Stimulated activated effector memory CD8-positive, alpha-beta T cell treated with anti-CD3 and anti-CD28 coated beads, Interleukin-12 subunit alpha, Interleukin-12 subunit beta, amount 100 ng/mL, for 72 hours (primary cell): ENCODE measurements at regions not wholly inside any gene's neighbourhood (a gene's known extent, or its start where the extent isn't known, plus 50 kb on each side); places are given as distances from the start of the nearest gene placed in this dataset.
A peak's percentile ranks its signal among the peaks of the same experiment; 100 is the strongest.

Source experiments
- ATAC-seq: fragments of 150-1000 bp; cut with Tn5 transposase; 2 replicates; pipeline ENCODE4 v1.10.0; 2021
- DNase-seq, 2 donors: peaks; one replicate each; pipeline ENCODE4 v3.0.0; 2021 to 2022; ENCODE audit warnings: low spot score in 2 of 2
- H3K27ac Mint-ChIP-seq: one replicate; pipeline ENCODE4 v1.8.0; 2022; ENCODE audit warnings: mild to moderate bottlenecking, mixed read lengths
- H3K36me3 Mint-ChIP-seq: one replicate; pipeline ENCODE4 v1.8.0; 2022; ENCODE audit warnings: mild to moderate bottlenecking, mixed read lengths
- H3K4me1 Mint-ChIP-seq: one replicate; pipeline ENCODE4 v1.8.0; 2022; ENCODE audit warnings: mixed read lengths
- H3K4me3 Mint-ChIP-seq: one replicate; pipeline ENCODE4 v1.8.0; 2022; ENCODE audit warnings: mild to moderate bottlenecking, mixed read lengths
- H3K9me3 Mint-ChIP-seq: one replicate; pipeline ENCODE4 v1.8.0; 2022; ENCODE audit warnings: mixed read lengths

GRCh38 chr1:59054172-59054571 lies 242.7 kb upstream of the FGGY start:
- Mint-ChIP-seq H3K9me3 (no peaks in the 10 kb centered on the region), H3K4me1 (peaks cover 9% of the 10 kb centered on the region), H3K27ac (no peak overlapping the region), H3K4me3 (no peak overlapping the region), H3K36me3 (no peaks in the 10 kb centered on the region)
- DNase-seq: no peak
- ATAC-seq: no peak

DNA sequence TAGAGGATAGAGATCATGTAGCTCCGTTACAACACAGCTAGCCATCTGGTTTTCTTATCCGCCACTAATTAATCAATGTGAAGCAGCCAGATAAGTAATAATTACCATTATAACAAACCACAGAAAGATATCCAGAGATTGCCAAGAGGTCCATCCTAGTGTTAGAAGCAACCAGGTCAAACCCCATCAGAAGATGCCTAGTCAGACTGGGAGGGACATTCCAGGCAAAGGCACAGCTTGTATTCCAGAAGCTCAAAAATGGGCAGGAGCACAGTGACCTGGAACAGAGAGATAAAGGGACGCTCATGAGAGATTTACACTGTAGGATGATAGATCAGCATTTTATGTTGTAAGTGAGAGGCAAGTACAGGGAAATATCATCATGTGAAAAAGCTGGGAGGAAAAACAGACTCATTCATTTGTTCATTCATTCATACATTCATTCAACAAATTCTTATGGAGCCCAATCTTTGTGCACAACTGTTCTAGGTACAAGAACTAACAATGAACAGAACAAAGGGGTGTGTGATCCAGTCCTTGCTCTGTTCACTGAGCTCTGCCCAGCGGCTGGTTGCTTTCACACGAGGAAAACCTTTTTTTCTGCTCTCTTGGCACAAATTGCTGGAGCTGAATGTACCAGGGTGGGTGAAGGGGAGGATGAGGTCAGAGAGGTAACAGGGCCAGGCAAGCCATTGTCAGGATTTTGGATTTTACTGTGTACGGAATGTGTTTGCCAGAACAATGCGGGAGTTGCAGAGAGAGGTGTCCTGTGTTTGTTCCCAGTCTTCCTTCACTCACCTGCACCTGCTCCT lies 240.8 kb upstream of the FGGY start:
- ATAC-seq: no peak

DNA sequence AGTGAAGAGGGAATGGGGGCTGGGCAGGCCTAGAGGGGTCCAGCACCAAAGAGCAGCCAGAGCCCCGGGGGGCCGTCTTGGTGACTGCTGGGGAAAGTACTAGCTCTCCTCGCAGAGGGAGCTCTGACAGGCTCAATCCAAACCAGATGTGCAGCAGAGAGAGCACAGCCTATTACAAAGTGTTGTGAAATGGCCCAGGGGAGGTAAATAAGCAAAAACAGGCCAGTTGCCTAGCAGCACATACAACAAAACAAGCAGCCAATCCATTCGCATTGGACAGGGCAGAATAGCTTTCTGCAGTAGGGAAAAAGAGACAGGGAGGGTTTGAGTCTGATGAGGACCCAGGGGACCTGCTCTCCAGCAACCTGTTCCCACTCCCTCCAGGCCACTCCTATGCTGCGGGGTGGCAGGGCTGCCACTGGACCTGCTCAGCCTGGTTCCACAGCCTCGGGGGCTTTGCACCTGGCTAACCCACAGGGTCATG lies 239.6 kb upstream of the FGGY start:
- DNase-seq: no peak
- no peak overlapping the region for H3K4me3 Mint-ChIP-seq
- H3K27ac Mint-ChIP-seq: no peak overlapping the region
- H3K9me3 Mint-ChIP-seq: no peaks in the 10 kb centered on the region
- no peaks in the 10 kb centered on the region for H3K36me3 Mint-ChIP-seq
- H3K4me1 Mint-ChIP-seq: peaks cover 14% of the 10 kb centered on the region
- no peak for ATAC-seq

More for the DNA sequence above, 240.8 kb upstream of the FGGY start:
- no peak for DNase-seq
- H3K9me3 Mint-ChIP-seq: no peaks in the 10 kb centered on the region
- no peaks in the 10 kb centered on the region for H3K36me3 Mint-ChIP-seq
- H3K4me3 Mint-ChIP-seq: no peak overlapping the region
- no peak overlapping the region for H3K27ac Mint-ChIP-seq
- peaks cover 6% of the 10 kb centered on the region for H3K4me1 Mint-ChIP-seq

DNA sequence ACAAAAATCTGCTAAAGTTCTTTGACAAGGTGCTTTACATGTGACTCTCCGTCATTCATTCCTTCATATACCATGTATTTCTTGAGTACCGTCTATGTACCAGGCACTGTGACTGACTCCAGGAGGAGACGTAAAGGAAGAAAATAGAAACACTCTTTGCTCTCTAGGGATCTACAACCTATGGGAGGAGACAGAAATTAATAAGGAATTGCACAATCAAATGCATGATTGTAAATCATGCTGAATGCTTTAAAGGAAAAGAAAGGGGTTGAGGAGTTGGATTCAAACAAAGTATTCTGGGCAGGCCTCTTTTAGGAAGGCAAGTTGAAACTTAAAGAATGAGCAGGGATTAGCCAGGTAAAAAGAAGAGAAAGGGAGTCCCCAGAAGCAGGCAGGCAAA lies 239.1 kb upstream of the FGGY start:
- Mint-ChIP-seq H3K4me3 (no peak overlapping the region), H3K27ac (peak overlapping the region; percentile 10), H3K36me3 (no peaks in the 10 kb centered on the region), H3K9me3 (no peaks in the 10 kb centered on the region), H3K4me1 (peaks cover 16% of the 10 kb centered on the region)
- ATAC-seq (no peak), DNase-seq (no peak)

DNA sequence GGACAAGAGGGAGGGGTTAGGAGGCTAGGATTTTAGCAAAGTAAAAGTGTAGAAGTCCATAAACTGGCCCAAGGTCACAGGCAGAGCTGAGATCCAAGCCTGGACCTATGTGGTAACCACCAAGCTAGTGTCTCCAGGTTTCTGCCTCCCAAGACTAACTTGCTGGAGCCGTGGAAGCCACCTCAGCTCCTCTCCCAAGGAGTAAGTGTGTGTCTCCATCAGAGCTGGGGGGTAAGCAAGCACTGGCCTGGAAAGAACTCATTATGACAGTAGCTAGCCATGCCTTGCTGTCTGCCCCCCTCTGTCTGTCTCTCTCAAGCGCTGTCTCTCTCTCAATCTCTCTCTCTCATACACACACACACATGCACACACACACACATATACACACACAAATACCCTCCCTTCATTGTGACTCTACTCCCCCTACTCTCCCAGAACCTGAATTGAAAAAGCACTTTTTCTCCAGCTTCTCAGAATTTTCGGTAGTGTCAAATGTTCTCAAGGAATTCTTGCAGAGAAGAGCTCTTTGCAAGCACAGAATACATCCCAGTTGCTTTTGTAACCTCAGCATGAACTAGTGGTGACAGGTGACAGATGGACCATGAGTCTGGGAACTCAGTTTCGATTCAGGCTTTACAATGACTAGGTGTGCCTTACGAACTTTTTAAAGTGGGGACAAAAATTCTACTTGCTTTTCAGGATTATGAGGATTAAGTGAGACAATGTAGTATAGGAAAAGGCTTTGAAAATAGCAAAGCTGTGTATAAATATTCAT lies 238.0 kb upstream of the FGGY start:
- peaks cover 27% of the 10 kb centered on the region for H3K4me1 Mint-ChIP-seq
- H3K27ac Mint-ChIP-seq: peak overlapping the region; percentile 10
- no peak for ATAC-seq
- no peak for DNase-seq
- H3K4me3 Mint-ChIP-seq: no peak overlapping the region
- H3K9me3 Mint-ChIP-seq: no peaks in the 10 kb centered on the region
- H3K36me3 Mint-ChIP-seq: no peaks in the 10 kb centered on the region

DNA sequence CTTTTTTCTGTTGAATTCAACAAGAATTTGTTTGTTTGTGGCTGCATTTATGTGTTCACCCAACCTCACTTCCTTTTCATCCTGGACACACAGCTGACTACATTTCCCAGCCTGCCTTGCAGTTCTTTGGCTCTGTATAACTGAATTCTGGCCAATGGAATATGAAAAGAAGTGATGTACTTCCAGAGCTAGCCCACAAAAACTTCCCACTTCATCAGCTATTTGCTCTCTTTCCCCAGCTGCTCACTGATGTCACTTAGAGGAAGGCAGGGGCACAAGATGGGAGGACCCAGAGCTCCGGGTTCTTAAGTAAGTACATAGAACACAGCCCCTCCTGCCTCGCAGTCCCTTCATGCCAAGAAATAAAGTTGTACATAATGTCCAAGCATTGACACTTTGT lies 235.0 kb upstream of the FGGY start:
- no peak for DNase-seq
- no peak overlapping the region for H3K4me3 Mint-ChIP-seq
- H3K9me3 Mint-ChIP-seq: no peaks in the 10 kb centered on the region
- H3K36me3 Mint-ChIP-seq: no peaks in the 10 kb centered on the region
- H3K4me1 Mint-ChIP-seq: peaks cover 36% of the 10 kb centered on the region
- no peak for ATAC-seq
- no peak overlapping the region for H3K27ac Mint-ChIP-seq

DNA sequence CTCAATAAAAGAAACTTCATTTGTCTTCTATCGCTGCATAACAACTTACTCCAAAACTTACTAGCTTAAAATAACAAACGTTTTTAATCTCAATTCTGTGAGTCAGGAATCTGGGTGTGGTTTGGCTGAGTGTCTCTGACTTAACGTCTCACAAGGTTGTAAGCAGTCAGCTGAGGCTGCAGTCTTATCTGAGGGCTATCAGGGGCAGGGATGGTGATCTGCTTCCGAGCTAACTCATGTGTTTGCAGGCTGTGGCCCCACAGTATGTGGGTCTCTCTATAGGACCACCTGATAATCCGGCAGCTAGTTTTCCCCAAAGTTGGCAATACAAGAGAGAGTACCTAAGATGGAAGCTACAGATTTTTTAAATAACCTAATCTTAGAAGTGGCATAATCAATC lies 234.2 kb upstream of the FGGY start:
- no peak for DNase-seq
- Mint-ChIP-seq H3K4me1 (peaks cover 34% of the 10 kb centered on the region), H3K36me3 (no peaks in the 10 kb centered on the region), H3K27ac (peak overlapping the region; percentile 75), H3K9me3 (no peaks in the 10 kb centered on the region), H3K4me3 (no peak overlapping the region)
- ATAC-seq: no peak

DNA sequence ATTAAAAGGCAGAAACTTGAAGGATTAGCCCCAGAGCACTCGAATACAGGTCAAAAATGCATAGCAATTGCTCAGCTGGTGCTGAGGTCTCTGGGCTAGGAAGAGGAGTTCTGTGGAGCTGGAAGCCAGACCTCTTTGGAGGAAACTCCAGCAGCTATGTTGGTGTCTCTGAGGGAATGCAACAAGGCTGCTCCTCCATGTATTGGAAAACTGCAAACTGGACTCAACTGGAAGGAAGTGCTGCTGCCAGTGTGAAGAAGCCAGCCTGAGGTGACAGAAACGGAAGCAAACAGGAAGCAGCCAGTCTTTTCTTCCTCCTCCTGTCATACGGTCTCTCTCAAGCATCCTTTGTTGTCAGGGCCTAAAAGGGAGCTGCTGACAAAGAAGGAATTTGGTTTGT lies 233.4 kb upstream of the FGGY start:
- H3K36me3 Mint-ChIP-seq: no peaks in the 10 kb centered on the region
- no peak for DNase-seq
- H3K27ac Mint-ChIP-seq: peak overlapping the region; percentile 75
- ATAC-seq: peak; percentile 32
- H3K4me3 Mint-ChIP-seq: peak overlapping the region; percentile 42
- peaks cover 30% of the 10 kb centered on the region for H3K4me1 Mint-ChIP-seq
- H3K9me3 Mint-ChIP-seq: no peaks in the 10 kb centered on the region

GRCh38 chr1:59064592-59064991 lies 232.3 kb upstream of the FGGY start:
- ATAC-seq (no peak), DNase-seq (no peak)
- Mint-ChIP-seq H3K27ac (peak overlapping the region; percentile 35), H3K4me3 (no peak overlapping the region), H3K4me1 (peaks cover 30% of the 10 kb centered on the region), H3K36me3 (no peaks in the 10 kb centered on the region), H3K9me3 (no peaks in the 10 kb centered on the region)

GRCh38 chr1:59066236-59066635 lies 230.7 kb upstream of the FGGY start:
- H3K4me3 Mint-ChIP-seq: no peak overlapping the region
- H3K36me3 Mint-ChIP-seq: no peaks in the 10 kb centered on the region
- H3K27ac Mint-ChIP-seq: no peak overlapping the region
- H3K4me1 Mint-ChIP-seq: peaks cover 41% of the 10 kb centered on the region
- H3K9me3 Mint-ChIP-seq: no peaks in the 10 kb centered on the region
- ATAC-seq: no peak
- DNase-seq: no peak

GRCh38 chr1:59070610-59071009 lies 226.3 kb upstream of the FGGY start:
- Mint-ChIP-seq H3K36me3 (no peaks in the 10 kb centered on the region), H3K4me1 (peaks cover 29% of the 10 kb centered on the region), H3K4me3 (peak overlapping the region; percentile 27), H3K27ac (no peak overlapping the region), H3K9me3 (peaks cover 3% of the 10 kb centered on the region)
- DNase-seq: no peak
- no peak for ATAC-seq

GRCh38 chr1:59071289-59071688 lies 225.6 kb upstream of the FGGY start:
- Mint-ChIP-seq H3K4me1 (peaks cover 29% of the 10 kb centered on the region), H3K9me3 (peaks cover 3% of the 10 kb centered on the region), H3K4me3 (peak overlapping the region; percentile 27), H3K27ac (peak overlapping the region; percentile 60), H3K36me3 (no peaks in the 10 kb centered on the region)
- DNase-seq (no peak), ATAC-seq (peak; percentile 51)

GRCh38 chr1:59071876-59072582 lies 224.9 kb upstream of the FGGY start:
- ATAC-seq (no peak), DNase-seq (no peak)
- Mint-ChIP-seq H3K9me3 (peaks cover 3% of the 10 kb centered on the region), H3K4me1 (peaks cover 29% of the 10 kb centered on the region), H3K27ac (peak overlapping the region; percentile 60), H3K4me3 (peak overlapping the region; percentile 27), H3K36me3 (no peaks in the 10 kb centered on the region)

GRCh38 chr1:59072583-59072947 lies 224.3 kb upstream of the FGGY start:
- ATAC-seq: no peak
- DNase-seq: no peak
- H3K4me3 Mint-ChIP-seq: peak overlapping the region; percentile 27
- H3K36me3 Mint-ChIP-seq: no peaks in the 10 kb centered on the region
- peak overlapping the region; percentile 60 for H3K27ac Mint-ChIP-seq
- H3K9me3 Mint-ChIP-seq: peaks cover 3% of the 10 kb centered on the region
- H3K4me1 Mint-ChIP-seq: peaks cover 29% of the 10 kb centered on the region

GRCh38 chr1:59074598-59074997 lies 222.3 kb upstream of the FGGY start:
- H3K9me3 Mint-ChIP-seq: peaks cover 3% of the 10 kb centered on the region
- peaks cover 44% of the 10 kb centered on the region for H3K4me1 Mint-ChIP-seq
- no peak overlapping the region for H3K27ac Mint-ChIP-seq
- no peaks in the 10 kb centered on the region for H3K36me3 Mint-ChIP-seq
- DNase-seq (no peak), ATAC-seq (no peak)
- no peak overlapping the region for H3K4me3 Mint-ChIP-seq
